HG02973 (cell line): ENCODE measurements at regions not wholly inside any gene's neighbourhood (a gene's known extent, or its start where the extent isn't known, plus 50 kb on each side); places are given as distances from the start of the nearest gene placed in this dataset.
A peak's percentile ranks its signal among the peaks of the same experiment; 100 is the strongest.
"Not testable (repeated sequence)": the region's sequence is repeated elsewhere in the genome, so short reads cannot be mapped to it uniquely, and the experiment has no call there.

Experiments used
- ATAC-seq: cut with Tn5 transposase; IDR thresholded peaks from one replicate; pipeline ENCODE4 v1.9.1; 2021; ENCODE audit warnings: moderate library complexity; ENCODE audit not compliant: unreplicated experiment

DNA sequence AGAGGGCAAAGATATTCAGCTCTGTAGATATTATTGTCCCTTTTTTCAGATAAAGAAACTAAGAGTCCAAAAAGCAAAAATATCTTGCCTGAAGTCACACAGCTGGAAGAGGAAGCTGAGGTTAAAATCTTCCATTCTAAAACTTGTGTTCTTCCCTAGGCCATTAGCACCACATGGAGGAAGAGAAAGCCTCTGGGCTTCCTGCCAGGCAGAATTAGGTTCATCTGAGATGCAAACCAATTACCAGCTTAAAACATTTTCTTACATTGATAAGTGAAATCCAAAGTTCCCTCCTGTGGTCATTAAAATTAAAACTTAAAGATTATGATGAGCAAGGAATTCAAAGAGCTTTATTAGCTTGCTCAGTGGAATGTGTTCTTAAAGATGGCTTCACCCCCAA, 235.3 kb upstream of the SETMAR start:
- no peak for ATAC-seq

- ATAC-seq: no peak
Observed at GRCh38 chr3:4069796-4070195, 233.4 kb upstream of the SETMAR start.

DNA sequence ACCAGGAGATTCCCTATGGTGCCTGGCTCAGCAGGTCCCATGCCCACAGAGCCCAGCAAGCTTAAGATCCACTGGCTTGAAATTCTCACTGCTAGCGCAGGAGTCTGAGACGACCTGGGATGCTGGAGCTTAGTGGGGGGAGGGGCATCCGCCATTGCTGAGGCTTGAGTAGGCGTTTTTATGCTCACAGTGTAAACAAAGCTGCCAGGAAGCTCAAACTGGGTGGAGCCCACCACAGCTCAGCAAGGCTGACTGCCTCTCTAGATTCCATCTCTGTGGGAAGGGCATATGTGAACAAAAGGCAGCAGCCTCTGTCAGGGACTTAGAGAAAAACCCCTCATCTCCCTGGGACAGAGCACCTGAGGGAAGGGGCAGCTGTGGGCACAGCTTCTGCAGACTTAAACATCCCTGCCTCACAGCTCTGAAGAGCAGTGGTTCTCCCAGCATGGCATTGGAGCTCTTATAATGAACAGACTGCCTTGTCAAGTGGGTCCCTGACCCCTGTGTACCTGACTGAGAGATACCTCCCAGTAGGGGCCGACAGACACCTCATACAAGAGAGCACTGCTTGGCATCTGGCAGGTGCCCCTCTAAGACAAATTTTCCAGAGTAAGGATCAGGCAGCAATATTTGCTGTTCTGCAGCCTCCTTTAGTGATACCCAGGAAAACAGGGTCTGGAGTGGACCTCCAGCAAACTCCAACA, 231.5 kb upstream of the SETMAR start:
- ATAC-seq: no peak

DNA sequence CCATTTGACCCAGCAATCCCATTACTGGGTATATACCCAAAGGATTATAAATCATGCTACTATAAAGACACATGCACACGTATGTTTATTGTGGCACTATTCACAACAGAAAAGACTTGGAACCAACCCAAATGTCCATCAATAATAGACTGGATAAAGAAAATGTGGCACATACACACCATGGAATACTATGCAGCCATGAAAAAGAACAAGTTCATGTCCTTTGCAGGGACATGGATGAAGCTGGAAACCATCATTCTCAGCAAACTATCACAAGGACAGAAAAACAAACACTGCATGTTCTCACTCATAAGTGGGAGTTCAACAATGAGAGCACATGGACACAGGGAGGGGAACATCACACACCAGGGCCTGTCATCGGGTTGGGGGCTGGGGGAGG, 225.9 kb upstream of the SETMAR start:
- ATAC-seq: not testable (repeated sequence)

DNA sequence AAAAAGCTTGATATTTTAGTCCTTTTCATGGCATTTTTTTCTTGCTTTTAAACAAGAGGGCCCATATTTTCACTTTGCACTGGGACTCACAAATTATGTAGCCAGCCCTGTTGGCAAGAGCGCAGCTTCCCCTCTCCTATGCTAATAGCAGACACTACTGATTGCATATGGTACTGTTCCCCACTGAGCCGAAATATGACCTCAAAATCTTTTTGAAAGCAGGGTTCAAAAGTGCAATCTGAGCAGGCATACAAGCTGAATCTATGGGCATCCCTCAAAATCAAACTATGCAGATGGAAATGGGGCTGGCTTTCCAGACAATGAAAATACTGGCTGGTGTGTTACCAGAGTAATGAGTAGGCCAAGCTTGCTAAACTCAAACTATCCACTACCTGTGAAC, 225.2 kb upstream of the SETMAR start:
- no peak for ATAC-seq

- ATAC-seq: peak; percentile 87
Observed at GRCh38 chr3:4078903-4079302, 224.3 kb upstream of the SETMAR start.

DNA sequence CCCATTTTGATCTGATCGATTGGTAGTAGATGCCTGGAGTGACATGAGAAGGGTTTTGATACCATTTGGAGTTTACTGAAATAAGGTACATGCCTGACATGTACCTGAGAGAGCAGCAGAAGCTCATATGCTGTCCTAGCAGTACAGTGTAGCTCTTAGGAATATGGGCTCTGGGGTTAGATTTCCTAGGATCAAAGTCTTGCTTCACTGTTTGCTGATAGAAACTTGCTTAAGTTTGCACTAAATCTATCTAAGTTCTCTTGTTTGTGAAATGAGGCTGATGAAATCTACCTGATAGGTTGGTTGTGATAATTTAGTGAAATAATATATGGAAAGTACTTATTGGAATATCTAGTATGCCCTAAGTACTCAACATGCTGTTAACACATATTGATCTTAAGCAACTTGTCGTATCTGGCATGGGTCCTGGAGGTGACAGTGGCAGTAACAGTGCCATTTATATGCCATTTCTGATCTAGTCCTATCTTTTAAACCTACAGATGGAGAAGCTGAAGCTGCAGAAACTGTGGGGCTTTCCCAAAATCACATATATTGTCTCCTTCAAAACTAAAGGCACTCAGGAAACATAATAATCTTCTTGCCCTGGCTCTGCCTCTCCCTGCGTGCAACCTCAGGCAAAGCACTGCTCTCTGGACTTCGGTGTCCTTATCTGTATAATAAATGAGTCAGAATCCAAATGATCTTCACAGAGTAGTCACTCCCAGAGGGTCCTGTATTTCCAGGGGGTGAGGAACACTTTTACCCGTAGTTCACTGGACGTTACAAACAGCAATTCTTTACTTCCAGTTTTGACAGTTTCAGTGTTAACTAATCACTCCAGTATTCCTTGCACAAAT, 223.6 kb upstream of the SETMAR start:
- ATAC-seq: peak; percentile 8

DNA sequence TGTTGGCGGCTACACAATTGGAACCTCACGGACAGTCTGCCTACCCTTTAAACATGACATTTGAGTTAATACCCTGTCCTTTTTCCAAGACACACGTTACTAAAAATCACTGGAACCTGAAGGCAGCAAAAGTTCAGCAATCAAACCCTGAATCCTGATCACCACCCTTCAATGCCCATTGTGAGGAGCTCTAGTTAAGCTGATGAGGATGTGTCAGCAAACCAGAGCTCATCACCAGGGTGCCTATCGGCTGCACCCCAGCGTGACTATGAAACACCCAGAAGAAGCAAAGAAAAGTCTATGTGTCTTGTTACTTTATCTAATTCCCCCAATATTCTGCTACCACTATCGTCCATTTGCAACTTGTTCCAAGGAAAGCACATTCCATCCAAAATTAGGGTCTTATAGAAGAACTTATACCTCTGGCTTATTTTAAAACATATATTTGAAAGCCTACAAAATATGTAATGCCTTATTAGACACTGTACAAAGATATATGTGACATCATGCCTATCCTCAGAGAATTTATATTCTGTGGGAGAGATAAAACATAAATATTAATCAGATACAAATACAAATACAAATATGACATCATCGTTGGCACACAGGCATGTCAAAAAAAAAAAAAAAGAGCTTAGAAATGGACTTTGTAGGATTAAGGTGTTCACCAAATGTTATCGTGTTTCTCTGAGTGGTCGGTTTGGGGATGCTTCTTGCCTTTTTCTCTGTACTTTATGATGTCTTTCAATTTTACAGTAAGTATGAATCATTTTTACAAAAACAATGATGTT, 219.7 kb upstream of the SETMAR start:
- ATAC-seq: no peak

DNA sequence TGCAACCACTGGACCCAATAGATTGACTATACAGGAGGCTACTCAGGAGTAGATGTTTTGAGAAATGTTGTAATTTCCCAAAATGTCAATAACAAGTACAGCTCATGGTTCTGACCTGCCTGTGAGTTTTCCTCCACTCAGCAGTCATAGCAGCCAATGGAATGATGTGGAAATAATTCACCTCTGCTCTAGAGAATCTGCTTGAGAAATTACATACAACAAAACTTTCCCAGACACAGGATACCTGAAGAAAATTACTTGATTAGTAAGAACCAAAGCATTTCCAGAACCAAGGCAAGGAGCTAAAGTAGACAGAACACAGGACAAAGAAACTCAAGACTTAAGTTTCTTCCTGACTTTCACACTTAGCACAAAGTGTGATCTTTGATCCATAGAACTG, 218.9 kb upstream of the SETMAR start:
- ATAC-seq: no peak

DNA sequence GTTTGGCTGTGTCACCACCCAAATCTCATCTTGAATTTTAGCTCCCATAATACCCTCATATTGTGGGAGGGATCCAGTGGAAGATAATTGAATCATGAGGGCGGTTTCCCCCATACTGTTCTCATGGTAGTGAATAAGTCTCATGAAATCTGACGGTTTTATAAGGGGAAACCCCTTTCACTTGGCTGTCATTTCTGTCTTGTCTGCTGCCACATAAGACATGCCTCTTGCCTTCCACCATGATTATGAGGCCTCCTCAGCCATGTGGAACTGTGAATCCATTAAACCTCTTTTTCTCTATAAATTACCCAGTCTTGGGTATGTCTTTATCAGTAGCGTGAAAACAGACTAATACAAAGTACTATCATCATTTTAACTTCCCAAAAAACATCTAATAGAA, 216.5 kb upstream of the SETMAR start:
- not testable (repeated sequence) for ATAC-seq

DNA sequence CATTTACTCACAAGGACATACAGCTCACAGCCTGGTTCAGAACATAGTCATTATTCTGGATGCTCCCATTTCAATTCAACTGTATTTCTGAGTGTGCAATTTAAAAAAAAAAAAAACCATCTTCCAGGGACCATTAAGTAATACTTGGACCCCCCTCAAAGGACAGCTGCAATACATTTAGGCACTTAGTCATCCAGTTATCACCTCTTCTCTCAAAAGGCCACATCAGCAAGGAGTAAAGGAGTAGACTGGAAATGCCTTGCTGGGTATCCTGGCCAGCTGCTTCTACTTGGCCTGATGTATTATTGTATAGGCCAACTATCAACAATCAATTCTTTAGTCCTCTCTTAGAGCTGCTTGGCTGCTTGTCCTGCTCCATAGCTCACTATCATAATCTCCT, 211.4 kb upstream of the SETMAR start:
- ATAC-seq: no peak

DNA sequence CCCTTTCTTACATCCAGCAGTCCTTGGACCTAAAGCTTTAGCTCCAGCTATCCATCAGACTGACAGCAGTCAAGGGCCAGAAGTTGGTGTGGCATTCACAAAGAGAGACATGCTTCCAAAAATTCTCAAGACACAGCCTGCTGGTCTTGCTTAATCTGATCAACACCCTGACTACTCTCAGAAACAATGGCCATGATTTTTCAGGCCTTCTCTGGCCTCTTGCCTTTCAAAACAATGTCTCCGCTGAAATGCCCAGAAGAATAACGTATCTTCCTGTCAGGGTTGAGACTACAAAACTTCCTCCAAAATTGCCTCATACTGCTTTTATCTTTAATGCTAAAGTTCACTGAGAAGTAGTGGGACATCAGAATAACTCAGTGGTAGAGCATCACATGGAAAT, 205.4 kb upstream of the SETMAR start:
- ATAC-seq: no peak

- ATAC-seq: no peak
Observed at GRCh38 chr3:4099607-4100006, 203.6 kb upstream of the SETMAR start.

- ATAC-seq: no peak
Observed at GRCh38 chr3:4107430-4107829, 195.7 kb upstream of the SETMAR start.

GRCh38 chr3:4113811-4114522, 189.2 kb upstream of the SETMAR start:
- ATAC-seq: no peak

DNA sequence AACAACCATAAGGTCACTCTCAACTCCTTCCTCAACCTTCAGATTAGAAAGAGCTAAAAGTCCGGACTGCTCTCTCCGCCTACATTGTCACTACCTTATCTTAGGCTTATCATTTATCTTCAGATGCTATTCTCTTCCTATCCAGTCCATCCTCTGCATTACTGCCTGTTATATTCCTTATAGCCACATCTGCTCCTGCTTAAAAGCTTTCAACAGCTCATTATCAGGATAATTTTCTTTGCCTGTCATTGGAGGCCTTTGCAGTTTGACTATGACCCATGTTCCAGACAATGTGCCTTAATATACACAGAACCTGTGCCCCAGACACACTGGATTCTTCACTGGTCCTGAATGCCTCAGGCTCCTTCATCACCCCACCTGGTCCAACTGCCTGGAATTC, 184.1 kb upstream of the SETMAR start:
- no peak for ATAC-seq

DNA sequence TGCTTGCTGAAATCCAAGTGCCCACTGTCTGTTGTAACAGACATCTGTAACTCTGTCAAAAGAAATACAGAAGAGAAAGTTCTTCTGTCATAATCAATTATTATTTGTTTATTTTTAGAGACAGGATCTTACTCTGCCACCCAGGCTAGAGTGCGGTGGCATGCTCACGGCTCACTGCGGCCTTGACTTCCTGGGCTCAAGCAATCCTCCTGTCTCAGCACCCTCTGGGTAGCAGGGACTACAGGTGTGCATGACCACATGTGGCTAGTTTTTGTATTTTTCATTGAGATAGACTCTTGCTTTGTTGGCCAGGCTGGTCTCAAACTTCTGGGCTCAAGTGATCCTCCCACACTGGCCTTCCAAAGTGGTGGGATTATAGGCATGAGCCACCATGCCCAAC, 177.6 kb upstream of the SETMAR start:
- ATAC-seq: no peak

GRCh38 chr3:4138150-4138785, 164.9 kb upstream of the SETMAR start:
- ATAC-seq: no peak

DNA sequence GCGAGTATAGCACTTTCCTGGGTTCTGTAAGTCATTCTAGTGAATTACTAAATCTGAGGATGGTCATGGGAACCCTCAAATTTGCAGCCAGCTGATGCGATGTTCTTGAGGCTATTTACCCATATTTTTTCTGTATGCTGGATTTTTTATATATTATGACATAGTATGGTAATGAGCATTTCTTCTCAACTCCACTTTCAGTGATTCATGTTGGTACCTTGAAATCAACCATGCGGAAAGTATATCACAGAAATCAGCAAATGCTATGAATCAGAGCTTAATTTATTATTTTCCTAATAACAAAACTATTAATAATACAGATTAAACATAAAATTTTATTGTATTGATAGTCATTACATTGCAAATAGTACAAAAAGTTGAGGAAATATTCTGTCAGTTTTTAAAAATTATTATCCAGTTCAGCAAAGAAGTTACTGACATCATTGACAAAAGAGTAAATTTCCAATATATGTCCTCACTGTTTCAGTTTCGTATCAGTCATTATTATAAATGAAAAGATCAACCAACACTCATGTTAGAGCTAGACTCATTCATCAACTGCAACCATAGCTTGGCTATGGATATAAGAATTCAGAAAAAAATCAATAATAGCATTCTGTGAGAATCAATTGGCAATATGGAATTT, 164.3 kb upstream of the SETMAR start:
- ATAC-seq: peak; percentile 62
